Vagina (tissue), 2 donors: ENCODE measurements at regions not wholly inside any gene's neighbourhood (a gene's known extent, or its start where the extent isn't known, plus 50 kb on each side); places are given as distances from the start of the nearest gene placed in this dataset.
A peak's percentile ranks its signal among the peaks of the same experiment; 100 is the strongest.
"Not testable (repeated sequence)": the region's sequence is repeated elsewhere in the genome, so short reads cannot be mapped to it uniquely, and the experiment has no call there.

Source experiments
- DNase-seq, 2 donors: peaks; one replicate each; pipeline ENCODE4 v3.0.0-alpha.2; 2017; ENCODE audit errors: extremely low spot score in 2 of 2
- H3K27ac ChIP-seq: fragments of 200-600 bp; sonication (generic); one replicate; pipeline ENCODE4 v1.5.1; 2019
- H3K27me3 ChIP-seq: fragments of 200-600 bp; sonication (generic); one replicate; pipeline ENCODE4 v1.5.1; 2019
- H3K36me3 ChIP-seq, 2 donors: fragments of 200-600 bp; sonication (generic); one replicate each; pipeline ENCODE4 v1.5.1; 2017 to 2019
- H3K4me1 ChIP-seq: fragments of 200-600 bp; sonication (generic); one replicate; pipeline ENCODE4 v1.5.1; 2019
- H3K4me3 ChIP-seq, 2 donors: fragments of 200-600 bp; sonication (generic); 1 replicate in 1 of 2; 2 replicates in 1 of 2; pipeline ENCODE4 v1.5.1; 2016 to 2019
- H3K9me3 ChIP-seq: fragments of 200-600 bp; sonication (generic); one replicate; pipeline ENCODE4 v1.5.1; 2019
- POLR2A ChIP-seq, 2 donors: fragments of 450-650 bp; IDR thresholded peaks; one replicate each; pipeline ENCODE4 v1.6.1; 2017; ENCODE audit warnings: antibody characterized with exemption in 2 of 2, mild to moderate bottlenecking in 2 of 2, moderate library complexity in 2 of 2
- POLR2AphosphoS5 ChIP-seq, 2 donors: sonication (generic); formaldehyde crosslinking; IDR thresholded peaks; one replicate each; pipeline ENCODE4 v1.9.0; 2017; ENCODE audit warnings: antibody characterized with exemption in 2 of 2, mild to moderate bottlenecking in 2 of 2, low read depth in 1 of 2; ENCODE audit not compliant: insufficient read depth in 1 of 2
- intact Hi-C: fragments of 100-400 bp; cut with DNase I; formaldehyde crosslinking; loops from one replicate; pipeline ENCODE4 v1.15.1; 2023
- TF ChIP-seq, protein P1 (sequence below), 3 experiments: fragments of 450-650 bp in 2 of 3; fragments of 200-600 bp in 1 of 3; sonication (generic) in 1 of 3; IDR thresholded peaks; one replicate each; pipeline ENCODE4 v1.5.1; 2017 to 2019; ENCODE audit warnings: antibody characterized with exemption in 3 of 3, mild to moderate bottlenecking in 2 of 3, moderate library complexity in 2 of 3

DNA sequence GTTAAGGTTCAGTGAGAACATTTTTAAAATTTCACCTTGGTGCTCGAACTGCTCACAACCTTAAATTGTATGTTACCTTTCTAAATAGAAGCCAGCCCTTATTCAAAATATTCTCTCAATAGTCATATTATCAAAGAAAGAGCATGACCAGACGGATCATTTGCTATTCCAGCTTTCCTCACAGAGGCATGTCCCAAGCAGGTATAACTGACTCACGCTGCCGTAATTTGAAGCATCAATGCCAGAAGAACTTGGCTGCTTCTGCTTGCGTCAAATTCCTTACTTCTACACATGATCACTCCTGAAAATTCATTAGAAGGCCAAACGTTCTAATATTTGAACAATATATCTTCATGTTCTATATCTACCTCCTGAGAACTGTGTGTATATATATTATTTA lies 69.5 kb upstream of the VGLL4 start:
- Histone ChIP-seq H3K4me1 (peaks cover 54% of the 10 kb centered on the region), H3K27ac (peak overlapping the region; percentile 30), H3K4me3 (no peak overlapping the region), H3K36me3 (no peaks in the 10 kb centered on the region), H3K27me3 (no peaks in the 10 kb centered on the region), H3K9me3 (no peaks in the 10 kb centered on the region)
- no peak for DNase-seq
- intact Hi-C loops, result loop anchor here (10.0 kb wide), 1 partner anchor 58 kb away; no protein-coding TSS in a partner anchor
- no peak for TF ChIP-seq POLR2A (IDR thresholded peaks at IDR 0.05)
- TF ChIP-seq, protein P1, sequence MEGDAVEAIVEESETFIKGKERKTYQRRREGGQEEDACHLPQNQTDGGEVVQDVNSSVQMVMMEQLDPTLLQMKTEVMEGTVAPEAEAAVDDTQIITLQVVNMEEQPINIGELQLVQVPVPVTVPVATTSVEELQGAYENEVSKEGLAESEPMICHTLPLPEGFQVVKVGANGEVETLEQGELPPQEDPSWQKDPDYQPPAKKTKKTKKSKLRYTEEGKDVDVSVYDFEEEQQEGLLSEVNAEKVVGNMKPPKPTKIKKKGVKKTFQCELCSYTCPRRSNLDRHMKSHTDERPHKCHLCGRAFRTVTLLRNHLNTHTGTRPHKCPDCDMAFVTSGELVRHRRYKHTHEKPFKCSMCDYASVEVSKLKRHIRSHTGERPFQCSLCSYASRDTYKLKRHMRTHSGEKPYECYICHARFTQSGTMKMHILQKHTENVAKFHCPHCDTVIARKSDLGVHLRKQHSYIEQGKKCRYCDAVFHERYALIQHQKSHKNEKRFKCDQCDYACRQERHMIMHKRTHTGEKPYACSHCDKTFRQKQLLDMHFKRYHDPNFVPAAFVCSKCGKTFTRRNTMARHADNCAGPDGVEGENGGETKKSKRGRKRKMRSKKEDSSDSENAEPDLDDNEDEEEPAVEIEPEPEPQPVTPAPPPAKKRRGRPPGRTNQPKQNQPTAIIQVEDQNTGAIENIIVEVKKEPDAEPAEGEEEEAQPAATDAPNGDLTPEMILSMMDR (IDR thresholded peaks at IDR 0.05), result no peak
- TF ChIP-seq POLR2AphosphoS5 (IDR thresholded peaks at IDR 0.05; ENCODE audit: insufficient read depth in 1 of 2, low read depth in 1 of 2), result peak in 1 of 2 donors; percentile 31

DNA sequence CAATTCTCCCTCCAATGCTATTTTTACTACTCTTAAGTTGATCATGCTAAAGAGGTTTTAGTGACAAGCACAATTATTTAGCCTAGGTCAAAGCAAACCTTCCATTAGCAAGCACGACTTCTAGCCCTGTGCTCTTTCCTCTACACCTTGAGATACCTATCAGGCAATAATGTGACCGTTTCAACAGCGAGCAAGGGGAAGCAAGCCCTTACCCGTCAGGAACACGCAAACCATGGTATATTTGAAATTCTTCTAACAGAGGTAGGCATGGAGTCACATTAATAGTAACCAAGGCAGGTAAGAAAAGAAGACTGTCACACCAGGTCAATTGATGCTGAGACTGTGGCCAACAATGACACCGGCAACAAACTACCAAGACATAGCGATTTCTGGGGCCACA lies 68.9 kb upstream of the VGLL4 start:
- no peaks in the 10 kb centered on the region for H3K36me3 ChIP-seq
- no peak for DNase-seq
- no peaks in the 10 kb centered on the region for H3K9me3 ChIP-seq
- TF ChIP-seq POLR2A (IDR thresholded peaks at IDR 0.05) (no peak), POLR2AphosphoS5 (IDR thresholded peaks at IDR 0.05; ENCODE audit: insufficient read depth in 1 of 2, low read depth in 1 of 2) (no peak)
- TF ChIP-seq, protein P1 (IDR thresholded peaks at IDR 0.05), result no peak
- H3K27ac ChIP-seq, result peak overlapping the region; percentile 30
- H3K4me1 ChIP-seq, result peaks cover 50% of the 10 kb centered on the region
- intact Hi-C loops, result loop anchor here (10.0 kb wide), 1 partner anchor 58 kb away; no protein-coding TSS in a partner anchor
- no peak overlapping the region for H3K4me3 ChIP-seq
- no peaks in the 10 kb centered on the region for H3K27me3 ChIP-seq

DNA sequence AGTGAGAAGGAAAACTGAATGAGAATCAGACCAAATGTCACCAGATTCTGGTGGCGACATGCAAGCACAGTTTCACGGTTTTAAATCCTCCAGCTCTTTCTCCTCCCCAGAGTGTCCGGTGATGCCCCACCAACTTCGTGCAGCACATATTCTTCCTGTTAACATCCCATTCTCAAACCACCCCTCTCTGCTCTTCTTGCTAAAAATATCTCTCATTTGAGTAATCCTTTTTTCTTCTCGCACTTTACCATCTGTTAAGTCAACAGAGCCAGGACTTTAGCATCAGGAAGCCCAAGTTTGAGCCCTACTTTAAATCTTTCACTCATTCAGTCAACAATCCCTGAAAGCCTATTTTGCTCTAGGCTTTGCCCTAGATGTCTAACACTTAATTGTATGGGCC lies 68.2 kb upstream of the VGLL4 start:
- no peak overlapping the region for H3K27ac ChIP-seq
- H3K4me3 ChIP-seq, result no peak overlapping the region
- TF ChIP-seq, protein P1 (IDR thresholded peaks at IDR 0.05), result no peak
- TF ChIP-seq POLR2A (IDR thresholded peaks at IDR 0.05) (no peak), POLR2AphosphoS5 (IDR thresholded peaks at IDR 0.05; ENCODE audit: insufficient read depth in 1 of 2, low read depth in 1 of 2) (no peak)
- H3K27me3 ChIP-seq, result no peaks in the 10 kb centered on the region
- DNase-seq, result no peak
- no peaks in the 10 kb centered on the region for H3K36me3 ChIP-seq
- intact Hi-C loops, result loop anchor here (10.0 kb wide), 1 partner anchor 57 kb away; no protein-coding TSS in a partner anchor
- H3K9me3 ChIP-seq, result no peaks in the 10 kb centered on the region
- H3K4me1 ChIP-seq, result peaks cover 42% of the 10 kb centered on the region

DNA sequence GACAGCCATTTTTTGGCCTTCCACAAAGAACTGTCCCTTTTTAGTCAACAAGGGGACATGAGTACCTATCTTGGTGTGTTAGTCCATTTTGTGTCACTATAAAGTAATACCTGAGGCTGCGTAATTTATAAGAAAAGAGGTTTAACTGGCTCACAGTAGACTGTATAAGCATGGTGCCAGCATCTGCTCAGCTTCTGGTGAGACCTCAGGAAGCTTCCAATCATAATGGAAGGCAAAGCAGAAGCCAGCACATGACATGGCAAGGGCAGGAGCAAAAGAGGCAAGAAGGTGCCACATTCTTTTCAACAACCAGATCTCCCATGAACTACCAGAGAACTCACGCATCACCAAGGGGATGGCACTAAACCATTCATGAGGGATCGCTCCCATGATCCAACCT lies 66.1 kb upstream of the VGLL4 start:
- Histone ChIP-seq H3K27ac (no peak overlapping the region), H3K9me3 (no peaks in the 10 kb centered on the region), H3K36me3 (no peaks in the 10 kb centered on the region), H3K27me3 (no peaks in the 10 kb centered on the region), H3K4me1 (peaks cover 31% of the 10 kb centered on the region), H3K4me3 (no peak overlapping the region)
- intact Hi-C loops, result loop anchor here (10.0 kb wide), 1 partner anchor 55 kb away; no protein-coding TSS in a partner anchor
- no peak for DNase-seq
- TF ChIP-seq, protein P1 (IDR thresholded peaks at IDR 0.05), result no peak
- no peak for TF ChIP-seq POLR2A (IDR thresholded peaks at IDR 0.05)
- TF ChIP-seq POLR2AphosphoS5 (IDR thresholded peaks at IDR 0.05; ENCODE audit: insufficient read depth in 1 of 2, low read depth in 1 of 2), result no peak

DNA sequence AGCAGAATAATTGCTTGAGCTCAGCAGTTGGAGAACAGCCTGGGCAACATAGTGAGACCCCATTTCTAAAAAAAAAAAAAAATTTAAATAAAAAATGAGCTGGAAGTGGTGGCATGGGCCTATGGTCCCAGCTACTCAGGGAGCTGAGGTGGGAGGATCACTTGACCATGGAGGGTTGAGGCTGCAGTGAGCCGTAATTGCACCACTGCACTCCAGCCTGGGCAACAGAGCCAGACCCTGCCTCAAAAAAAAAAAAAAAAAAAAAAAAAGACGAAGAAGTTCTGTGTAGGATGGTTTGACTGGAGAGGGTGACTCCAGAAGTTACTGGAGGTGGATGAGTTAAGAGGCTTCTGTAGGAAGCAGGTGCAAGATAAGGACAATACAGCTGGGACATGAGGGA lies 63.4 kb upstream of the VGLL4 start:
- DNase-seq, intact Hi-C loops, H3K4me3 ChIP-seq, H3K36me3 ChIP-seq, H3K9me3 ChIP-seq, H3K27me3 ChIP-seq, H3K27ac ChIP-seq: not testable (repeated sequence)
- H3K4me1 ChIP-seq, result peaks cover 18% of the 10 kb centered on the region
